CD4-positive, alpha-beta T cell treated with Interleukin-17A for 1 hour (primary cell): ENCODE measurements at regions not wholly inside any gene's neighbourhood (a gene's known extent, or its start where the extent isn't known, plus 50 kb on each side); places are given as distances from the start of the nearest gene placed in this dataset.
A peak's percentile ranks its signal among the peaks of the same experiment; 100 is the strongest.
"Not testable (repeated sequence)": the region's sequence is repeated elsewhere in the genome, so short reads cannot be mapped to it uniquely, and the experiment has no call there.

ENCODE experiments used
- DNase-seq: peaks from one replicate; pipeline ENCODE4 v3.0.0-alpha.2; 2020

DNA sequence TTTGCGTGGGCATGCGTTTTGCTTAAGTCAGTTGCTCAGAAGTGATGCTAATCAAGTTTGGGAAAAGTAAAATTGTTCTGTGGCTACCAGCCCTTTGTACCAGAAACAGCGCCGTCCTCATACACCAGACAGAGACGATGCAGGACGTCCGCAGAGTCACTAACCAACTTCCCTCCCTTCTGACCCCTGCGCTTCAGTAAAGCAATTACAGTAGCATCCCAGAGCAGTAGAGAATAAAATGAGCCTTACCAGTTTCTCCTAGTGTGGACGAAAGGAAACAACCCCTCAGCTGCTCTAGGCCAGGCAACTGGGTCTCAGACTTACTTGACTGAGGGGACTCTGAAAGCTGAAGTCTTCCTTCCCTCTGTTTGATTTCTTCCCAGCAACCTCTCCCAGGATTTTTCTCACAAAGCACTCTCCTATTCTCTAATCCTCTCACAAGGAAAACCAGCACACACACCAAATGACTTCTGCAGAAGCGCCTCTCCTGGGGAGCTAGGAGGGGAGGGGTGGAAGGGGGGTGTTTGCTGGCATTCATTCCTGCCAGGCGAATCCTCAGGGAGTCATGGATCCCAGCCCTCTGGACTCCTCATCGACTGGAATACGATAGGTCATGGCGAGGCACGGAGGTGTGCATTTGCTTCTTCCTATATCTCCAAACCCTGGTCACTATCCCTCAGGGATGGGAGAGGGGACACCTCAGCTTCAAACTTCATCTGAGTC is 56.0 kb upstream of the MID1 start:
- DNase-seq: no peak

DNA sequence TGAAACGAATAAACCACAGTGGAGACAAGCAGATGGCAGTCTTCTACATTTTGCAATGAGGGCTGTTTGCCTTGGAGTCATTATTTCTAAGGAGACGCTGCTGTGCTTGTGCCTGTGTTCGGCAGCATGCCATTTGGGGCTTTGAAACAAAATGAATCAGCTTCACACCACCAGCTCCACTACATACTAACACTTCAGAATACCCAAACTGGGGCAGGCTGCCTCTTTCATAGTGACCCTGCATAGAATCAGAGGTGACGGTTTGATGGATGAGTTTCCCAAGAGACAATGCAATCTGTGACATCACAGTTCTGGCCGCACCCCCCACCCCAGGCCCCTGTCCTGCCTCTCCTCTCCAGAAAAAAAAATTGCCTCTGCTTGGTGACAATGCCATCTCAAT is 57.1 kb upstream of the MID1 start:
- DNase-seq: no peak

DNA sequence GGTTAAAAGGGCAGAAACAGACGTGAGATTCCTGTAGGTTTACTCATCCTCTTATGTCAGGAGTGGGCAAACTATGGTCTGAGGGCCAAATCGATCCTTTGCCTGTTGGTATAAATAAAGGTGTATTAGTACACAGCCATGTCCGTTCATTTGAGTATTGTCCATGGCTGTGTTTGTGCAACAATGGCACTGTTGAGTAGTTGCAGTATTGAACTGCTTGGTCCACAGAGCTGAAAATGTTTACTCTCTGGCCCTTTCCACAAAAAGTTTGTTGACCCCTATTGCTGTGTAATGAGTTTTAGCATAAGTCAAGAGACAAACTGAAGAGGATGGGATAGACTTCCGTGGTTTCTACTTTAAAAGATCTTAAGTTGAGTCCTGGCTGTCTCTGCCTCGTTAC is 59.0 kb upstream of the MID1 start:
- no peak for DNase-seq

DNA sequence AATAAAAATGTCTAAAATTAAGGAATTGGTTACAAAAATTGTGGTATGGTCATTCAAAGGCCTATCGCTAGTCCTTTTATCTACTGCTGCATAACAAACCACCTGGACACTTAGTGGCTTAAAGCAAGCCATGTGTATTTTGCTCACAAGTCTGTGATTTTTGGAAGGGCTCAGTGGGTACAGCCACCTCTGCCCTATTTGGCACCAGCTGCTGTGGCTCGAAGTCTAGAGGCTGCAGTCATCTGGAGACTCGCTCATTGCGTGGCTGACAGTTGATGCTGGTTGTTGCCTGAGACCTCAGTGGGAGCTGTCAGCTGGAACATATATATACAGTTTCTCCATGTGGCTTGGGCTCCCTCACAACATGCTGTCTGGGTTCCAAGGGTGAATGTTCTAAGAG is 60.8 kb upstream of the MID1 start:
- DNase-seq: no peak

DNA sequence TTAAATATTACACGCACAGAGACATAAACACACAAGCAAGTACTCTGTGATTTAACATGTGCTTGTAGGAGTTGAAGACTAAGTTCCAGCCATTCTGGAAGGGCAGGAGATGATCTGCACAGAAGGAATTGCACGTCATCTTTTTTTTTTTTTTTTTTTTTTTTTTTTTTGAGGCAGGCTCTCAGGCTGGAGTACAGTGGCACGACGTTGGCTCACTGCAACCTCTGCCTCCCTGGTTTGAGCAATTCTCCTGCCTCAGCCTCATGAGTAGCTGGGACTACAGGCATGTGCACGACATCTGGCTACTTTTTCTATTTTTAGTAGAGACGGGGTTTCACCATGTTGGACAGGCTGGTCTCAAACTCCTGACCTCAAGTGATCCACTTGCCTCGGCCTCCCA is 63.2 kb upstream of the MID1 start:
- DNase-seq: not testable (repeated sequence)

DNA sequence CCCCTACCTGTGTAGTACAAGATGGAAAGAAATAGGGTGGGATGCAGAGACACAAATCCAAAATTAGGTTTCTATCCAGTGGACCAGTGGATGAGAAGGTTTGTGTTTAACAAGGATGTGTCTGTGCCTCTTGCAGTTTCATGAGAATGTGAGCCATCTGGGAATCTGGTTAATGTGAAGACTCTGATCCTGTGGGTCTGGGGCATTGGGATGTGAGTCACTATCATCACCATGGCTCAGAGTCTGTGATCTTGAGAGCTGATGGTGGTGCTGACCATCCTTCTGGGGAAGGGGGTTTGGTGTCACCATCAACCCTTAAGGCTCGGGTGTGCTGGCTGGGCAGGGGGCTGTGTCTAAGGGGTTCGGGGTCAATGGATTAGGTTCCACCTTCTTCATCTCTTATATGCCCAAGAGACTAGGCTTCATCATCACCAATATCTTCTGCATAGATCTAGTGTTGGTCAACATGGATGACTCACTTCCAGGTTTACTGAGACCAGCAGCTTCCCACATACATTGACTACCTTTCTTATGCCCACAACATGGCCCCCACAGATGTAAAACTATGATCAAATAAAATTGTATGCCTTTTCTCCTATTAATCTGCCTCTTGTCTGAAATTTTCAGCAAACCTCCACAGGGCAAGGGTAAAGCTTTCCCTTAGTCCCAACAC is 65.7 kb upstream of the MID1 start:
- DNase-seq: no peak

DNA sequence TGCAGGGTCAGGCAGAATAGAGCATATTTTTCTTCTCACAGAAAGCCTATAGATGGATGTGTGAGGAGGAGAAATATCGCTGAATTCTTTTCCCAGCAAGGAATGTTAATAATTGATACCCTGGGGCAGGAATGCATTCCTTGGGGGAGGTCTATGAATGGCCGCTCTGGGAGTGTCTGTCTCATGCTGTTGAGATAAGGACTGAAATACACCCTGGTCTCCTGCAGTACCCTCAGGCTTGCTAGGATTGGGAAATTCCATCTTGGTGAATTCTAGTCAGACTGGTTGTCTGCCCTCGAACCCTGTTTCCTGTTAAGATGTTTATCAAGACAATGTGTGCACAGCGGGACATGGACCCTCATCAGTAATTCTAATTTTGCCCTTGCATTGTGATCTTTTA is 71.4 kb upstream of the MID1 start:
- DNase-seq: not testable (repeated sequence)

DNA sequence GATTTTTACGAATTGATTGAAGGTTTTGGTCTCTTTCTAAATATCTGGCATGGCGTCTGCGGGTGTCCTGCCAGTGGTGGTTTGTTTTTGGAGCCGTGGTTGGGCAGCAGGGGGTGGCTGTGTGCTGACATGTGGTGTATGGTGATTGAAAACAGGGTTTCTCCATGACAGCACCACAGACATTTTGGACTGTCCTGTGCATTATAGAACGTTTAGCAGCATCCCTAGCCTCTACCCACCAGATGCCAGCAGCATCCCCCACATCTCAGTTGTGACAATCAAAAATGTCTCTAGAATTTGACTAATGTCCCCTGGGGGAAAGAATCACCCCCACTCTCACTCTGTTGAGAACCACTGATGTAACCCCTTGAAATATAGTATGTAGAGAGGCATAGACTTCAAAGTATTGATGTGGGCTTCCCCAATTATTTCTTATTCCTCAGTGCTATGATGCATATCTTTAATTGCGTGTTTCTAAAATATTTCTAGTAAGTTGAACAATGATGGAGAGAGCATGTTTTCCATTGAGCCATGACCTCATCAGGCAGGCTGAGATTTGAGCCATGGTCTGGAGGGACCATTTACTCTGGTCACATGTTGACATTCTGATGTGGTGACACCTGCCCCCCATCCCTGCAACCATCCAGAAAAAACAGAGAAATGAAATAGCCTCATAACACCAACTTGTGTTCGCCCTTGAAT is 77.4 kb upstream of the MID1 start:
- DNase-seq: no peak

DNA sequence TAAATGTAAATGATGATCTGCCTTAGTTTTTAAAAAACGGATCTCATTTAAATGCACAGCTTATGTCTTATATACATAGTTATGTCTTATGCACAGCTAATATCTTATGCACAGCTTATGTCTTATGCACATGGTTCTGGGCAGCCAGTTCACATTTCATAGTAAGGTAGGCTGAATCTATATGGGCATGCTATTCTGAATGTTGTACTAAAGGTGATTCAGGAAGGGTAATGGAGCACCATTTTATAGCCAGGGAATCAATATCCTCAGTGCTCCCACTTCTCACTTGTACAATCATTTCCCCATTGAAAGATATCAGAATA is 77.9 kb upstream of the MID1 start:
- no peak for DNase-seq

DNA sequence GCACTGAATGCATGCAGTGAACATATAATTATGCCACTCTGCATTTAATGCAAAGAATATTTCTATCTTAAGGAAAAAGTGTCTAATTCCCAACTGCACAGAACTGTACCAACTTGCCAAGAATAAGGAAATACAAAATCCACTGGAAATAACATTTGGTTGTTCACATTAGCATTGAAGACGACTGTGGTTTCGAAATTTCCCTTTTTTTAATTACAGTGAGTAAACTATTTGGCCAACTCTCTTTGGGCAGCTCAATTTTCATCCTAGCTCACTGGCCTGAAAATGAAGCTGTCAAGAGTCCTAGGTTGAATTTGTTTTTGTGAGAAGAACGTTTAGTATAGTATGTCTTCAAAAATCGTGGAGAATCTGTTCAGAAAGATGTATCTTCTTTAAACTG is 81.6 kb upstream of the MID1 start:
- DNase-seq: no peak

DNA sequence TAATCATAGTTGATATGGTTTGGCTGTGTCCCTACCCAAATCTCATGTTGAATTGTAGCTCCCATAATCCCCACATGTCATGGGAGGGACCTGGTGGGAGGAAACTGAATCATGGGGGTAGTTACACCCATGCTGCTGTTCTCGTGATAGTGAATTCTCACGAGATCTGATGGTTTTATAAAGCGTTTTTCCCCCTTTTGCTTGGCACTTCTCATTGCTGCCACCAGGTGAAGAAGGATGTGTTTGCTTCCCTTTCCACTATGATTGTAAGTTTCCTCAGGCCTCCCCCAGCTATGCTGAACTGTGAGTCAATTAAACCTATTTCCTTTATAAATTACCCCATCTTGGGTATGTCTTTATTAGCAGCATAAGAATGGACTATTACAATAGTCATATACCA is 86.0 kb upstream of the MID1 start:
- not testable (repeated sequence) for DNase-seq

DNA sequence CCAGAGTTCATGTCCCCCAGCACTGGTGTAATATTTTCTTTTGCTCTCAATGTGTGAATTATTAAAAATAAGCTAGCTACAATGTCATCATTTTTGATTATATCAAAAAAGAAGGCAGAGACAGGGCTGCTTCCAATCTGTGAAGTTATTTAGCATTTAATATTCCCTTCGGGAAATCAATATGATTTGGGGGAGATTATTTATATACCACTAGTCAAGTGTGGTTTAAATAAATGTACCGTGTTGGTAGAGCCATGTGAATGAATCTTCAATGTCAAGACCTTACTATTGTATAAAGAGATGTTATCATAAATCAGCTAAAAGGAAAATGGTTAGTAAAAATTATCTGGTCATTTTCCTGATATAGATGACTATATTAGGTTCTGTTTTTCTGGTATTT is 87.4 kb upstream of the MID1 start:
- DNase-seq: no peak

DNA sequence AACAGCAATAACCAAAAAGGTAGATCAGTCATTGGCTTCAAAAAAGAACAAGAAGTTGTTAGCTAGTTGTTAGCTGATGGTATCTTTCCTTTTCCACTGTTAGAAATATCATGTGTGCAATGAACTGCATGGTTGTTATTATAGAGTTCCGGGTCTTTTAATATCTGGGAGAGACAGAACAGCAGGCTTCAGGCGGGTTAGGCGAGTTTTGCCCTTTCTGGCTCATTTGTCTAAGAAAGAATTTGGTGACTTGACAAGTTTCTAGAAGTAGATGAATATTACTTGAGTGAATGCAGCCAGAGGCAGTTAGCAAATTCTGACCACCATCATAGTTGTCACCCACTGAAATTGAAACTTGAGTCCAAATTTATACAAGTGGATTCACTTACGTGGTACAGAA is 88.9 kb upstream of the MID1 start:
- no peak for DNase-seq

DNA sequence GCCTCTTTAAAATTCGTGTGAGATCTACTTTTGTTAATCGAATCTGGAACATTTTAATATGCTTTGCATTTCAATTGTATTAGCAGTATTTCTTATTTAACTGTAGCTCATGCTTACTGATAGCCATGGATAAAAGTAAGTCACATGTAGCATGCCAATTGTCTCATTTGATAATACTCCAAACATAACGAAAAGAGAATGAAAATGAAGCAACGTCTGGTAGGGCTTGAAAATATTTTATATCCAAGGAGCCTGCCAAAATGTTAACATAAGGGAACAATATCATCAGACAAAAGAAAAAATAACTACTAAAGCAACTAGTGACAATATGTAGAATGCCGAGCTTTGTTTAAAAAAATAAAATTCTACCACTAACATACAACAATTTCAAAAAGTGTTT is 94.1 kb upstream of the MID1 start:
- DNase-seq: no peak

DNA sequence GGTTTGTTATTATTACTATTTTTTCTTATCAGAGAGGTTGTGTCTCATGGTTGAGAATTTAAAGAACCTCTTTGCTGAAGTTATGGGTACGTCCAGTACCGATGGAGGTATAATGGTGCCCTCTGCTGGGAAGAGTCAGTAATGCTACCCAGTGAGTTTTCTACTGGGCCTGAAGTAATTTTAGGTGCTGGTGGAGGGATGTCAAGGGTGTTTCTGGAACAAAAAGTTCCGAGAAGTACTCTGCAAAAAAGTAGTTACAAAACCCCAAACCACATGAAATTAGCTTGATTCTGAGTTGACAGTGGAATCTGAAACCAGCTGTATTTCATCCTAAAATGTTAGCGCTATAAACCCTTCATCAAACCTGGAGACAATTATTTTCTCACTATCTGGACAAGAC is 102.5 kb upstream of the MID1 start:
- peak; percentile 19 for DNase-seq

DNA sequence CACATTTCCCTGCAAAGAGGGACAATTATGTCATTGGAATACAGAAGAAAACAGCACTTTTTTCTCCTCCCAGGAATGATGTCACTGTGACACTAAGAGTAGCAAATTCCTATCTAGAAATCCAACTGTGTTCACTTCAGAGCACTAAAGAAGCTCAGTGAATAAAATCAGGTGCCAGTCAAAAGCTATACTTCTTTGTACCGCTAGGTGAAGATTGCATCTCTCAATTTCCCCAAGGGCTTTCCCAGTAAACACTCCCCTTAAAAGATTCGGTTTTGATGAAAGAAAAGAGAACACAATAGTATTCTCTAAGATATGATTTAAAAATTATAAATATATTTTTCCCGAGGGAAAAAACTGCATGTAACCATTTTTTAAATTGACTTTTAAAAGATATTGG is 104.7 kb upstream of the MID1 start:
- no peak for DNase-seq

DNA sequence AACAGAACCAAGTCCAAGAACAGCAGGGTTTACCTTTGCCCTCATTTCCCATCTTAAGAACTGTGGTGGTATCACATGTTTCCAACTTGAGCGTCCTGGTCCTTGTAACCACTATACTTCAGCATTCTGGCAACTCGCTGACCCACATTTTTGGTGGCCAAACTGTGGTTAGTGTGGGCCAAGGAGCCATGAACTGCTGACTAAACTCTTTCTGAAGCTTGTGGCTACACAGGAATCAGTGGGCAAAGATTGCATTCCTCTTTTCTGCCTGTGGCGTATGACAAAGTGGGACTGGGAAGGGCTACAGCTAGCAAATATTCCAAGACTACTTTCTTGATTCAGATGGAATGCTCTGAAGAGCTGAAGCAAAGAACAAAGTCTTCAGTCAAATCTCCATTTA is 106.3 kb upstream of the MID1 start:
- no peak for DNase-seq

DNA sequence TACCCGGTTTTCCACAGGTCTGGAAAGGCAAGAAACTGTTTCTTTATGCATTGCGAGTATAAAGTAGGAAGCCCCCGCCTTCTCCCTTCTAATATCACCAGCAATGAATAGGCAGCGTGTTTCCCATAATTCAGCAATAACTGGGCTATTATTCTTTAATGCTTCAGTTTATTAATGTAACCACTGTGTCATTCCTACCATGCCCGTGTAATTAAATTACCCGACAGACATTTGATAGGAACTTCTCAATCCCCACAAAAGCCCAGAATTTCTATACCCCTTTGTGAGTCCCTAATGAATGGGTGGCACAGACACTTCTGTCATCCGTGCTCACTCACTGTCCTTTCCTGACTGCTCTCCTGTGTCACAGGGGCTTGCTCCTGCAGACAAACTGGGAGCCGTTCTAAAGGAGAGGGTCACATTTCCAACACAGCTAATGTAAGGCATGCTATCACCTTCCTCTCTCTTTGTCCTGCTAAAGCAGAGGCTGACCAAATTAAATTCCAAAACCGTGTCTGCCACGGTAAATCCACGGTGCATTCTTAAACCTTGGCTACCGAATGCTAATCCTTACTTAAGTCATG is 108.5 kb upstream of the MID1 start:
- no peak for DNase-seq

DNA sequence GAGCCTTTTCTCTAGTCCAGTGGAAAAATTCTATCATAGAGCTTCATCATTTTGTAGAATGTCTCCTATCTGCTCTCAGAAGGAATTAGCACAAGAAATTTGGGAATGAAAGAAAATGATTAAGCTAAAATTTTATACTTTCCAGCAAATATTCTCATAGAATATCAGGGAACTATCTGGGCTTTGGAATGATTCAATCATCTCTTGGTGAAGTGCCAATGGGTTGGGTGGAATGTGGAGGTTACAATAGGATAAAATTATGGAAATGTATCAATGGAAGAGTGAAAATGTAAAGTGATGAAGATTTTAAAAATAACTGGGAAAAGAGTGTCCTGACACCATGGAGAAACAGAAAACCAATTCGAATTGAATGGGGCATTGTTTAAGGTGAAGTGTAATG is 119.0 kb upstream of the MID1 start:
- DNase-seq: no peak

DNA sequence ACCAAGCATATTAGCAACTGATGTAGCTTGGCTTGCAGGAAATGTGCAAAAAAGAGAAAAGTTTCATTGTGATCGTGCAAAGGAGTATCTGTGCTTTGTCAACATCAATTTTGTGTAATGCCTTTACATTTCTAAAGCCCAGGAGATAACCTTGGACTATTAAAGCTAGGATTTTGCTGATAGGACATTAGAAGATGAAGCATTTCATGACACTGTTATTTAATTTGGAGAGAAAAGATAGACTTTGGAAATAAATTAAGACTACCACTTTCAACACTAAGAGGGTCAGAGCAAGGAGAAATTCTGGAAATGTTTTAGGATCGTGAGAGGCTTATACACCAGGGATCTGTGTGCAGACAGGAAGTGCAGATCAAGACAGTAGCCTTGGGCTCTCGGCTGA is 120.6 kb upstream of the MID1 start:
- DNase-seq: no peak

DNA sequence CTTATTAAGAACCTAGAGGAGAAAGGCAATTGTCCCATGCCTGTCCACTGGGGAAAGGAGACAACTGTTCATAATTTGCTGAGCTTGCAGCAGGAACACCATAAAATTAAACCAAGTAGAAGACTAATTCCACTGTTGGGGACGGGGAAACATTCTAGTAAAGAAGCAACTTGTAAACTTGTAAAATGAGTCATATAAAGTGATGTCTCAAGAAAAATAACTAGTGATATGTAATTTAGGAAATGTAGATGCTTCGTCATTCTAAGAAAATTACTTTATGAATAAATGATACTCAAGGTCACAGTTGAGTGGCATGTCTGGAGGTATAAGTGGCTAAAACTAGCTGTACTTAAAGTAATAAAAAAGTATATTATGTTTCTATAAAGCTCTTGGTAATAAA is 121.2 kb upstream of the MID1 start:
- no peak for DNase-seq

DNA sequence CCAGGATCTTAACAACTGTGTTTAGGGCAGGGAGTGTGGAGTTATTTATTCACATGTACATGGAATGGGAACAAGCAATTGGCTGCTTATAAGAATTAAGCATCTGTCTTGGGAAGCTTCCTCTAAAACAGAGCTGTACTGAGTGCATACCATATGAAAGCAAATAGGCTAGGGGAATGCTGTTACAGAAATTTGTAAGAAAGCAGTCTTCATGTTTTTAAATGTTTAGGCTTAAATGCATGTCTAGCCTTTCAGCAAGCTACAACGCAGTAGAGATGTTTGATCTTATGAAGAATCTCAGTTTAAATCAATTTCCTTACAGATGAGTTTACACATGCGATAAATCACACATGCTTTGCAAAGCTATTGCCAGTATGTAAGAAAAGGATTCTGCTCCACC is 123.1 kb upstream of the MID1 start:
- DNase-seq: no peak

DNA sequence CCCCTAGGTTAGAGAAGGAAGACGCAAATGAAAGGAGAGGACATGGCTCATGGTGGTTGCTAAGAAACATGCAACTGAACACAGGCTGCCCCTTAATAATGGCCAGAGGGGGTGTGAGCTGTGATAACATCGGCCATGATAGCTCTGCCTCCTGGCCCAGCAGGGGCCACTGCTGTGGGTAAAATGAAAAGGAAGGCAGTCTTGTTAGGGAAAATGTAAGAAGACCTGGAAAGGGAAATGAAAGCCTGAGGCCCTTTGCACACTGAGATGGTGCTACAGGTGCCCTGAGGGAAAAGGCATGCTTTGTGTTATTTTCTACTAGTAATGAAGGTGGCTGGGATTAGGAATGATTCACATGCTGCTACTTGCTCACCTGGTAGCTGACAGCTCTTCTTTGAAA is 123.6 kb upstream of the MID1 start:
- DNase-seq: no peak

DNA sequence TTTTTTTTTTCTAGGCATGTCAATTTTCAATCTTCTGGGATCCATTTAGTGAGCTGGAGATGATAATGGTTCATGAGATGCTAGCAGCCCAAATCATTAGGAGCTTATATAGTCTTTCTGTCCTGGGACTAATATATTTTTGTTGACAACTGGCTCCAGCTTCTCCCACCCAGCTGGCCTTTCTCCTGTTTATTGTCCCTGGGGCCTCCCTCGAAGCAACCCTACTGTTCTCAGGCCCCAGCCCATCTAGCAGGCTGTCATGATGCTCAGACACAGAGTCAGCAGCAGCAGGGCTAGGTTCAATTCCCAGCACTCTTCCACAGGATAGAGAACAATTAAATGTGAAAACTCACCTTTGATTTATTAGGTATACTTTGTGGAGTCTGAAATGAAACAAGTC is 127.6 kb upstream of the MID1 start:
- DNase-seq: no peak
